Pancreas (tissue), 10 donors: ENCODE measurements at regions not wholly inside any gene's neighbourhood (a gene's known extent, or its start where the extent isn't known, plus 50 kb on each side); places are given as distances from the start of the nearest gene placed in this dataset.

Experiments used
- ATAC-seq, 4 donors: fragments of 200-7000 bp; cut with Tn5 transposase; one replicate each; pipeline versions ENCODE4 v1.8.0 to v1.9.1; 2020; ENCODE audit warnings: mild to moderate bottlenecking in 4 of 4, moderate library complexity in 4 of 4
- DNase-seq, 6 donors: peaks; one replicate each; pipeline ENCODE4 v3.0.0-alpha.2; 2020
- FAIRE-seq: peaks from 2 replicates; lab custom pipeline; 2012; peaks lifted over from hg19 to GRCh38; lab: Jason Lieb, UNC
- H3K27ac ChIP-seq, 4 donors: fragments of 200-600 bp; sonication (generic); 1 replicate in 3 of 4; 2 replicates in 1 of 4; pipeline versions ENCODE4 v1.5.0 to v1.8.0; 2020
- H3K27me3 ChIP-seq, 4 donors: fragments of 200-600 bp; one replicate each; pipeline ENCODE4 v1.8.0; 2021
- H3K36me3 ChIP-seq, 3 donors: fragments of 200-600 bp; sonication (generic) in 1 of 3; one replicate each; pipeline versions ENCODE4 v1.5.0 to v1.8.0; 2020 to 2021
- H3K4me1 ChIP-seq, 3 donors: fragments of 200-600 bp; one replicate each; pipeline ENCODE4 v1.8.0; 2021
- H3K4me3 ChIP-seq, 4 donors: fragments of 200-600 bp; sonication (generic) in 2 of 4; one replicate each; pipeline versions ENCODE4 v1.5.0 to v1.8.0; 2020 to 2021
- H3K9me3 ChIP-seq, 4 donors: fragments of 200-600 bp; one replicate each; pipeline ENCODE4 v1.8.0; 2021
- CTCF ChIP-seq, 4 donors: fragments of 200-600 bp; sonication (generic) in 3 of 4; IDR thresholded peaks; one replicate each; pipeline versions ENCODE4 v1.5.0 to v1.8.0; 2021; ENCODE audit warnings: antibody characterized with exemption in 4 of 4
- WGBS, 2 donors: extraction: QIAGEN DNeasy Blood & Tissue Kit; methylation state at CpG; one replicate each; pipeline ENCODE4 v1.1.7; 2013; 5-methylcytosine and 5-hydroxymethylcytosine counted together
- intact Hi-C, 3 donors: fragments of 100-400 bp; cut with DNase I; formaldehyde crosslinking; loops; one replicate each; pipeline versions ENCODE4 v1.11.1 to v1.14.2; 2022
- donor health status: healthy with polysubstance abuse.
- donor health status: DM: no; HTN: no; CAD: no; lungs with moderate emphysema.
- donor health status: DM: no; HTN: no; CAD: no.
- donor health status: control.
- donor health status: control.
- donor health status: Bipolar disorder and iron deficiency.
- donor health status: DM: yes; HTN: yes; CAD: no.
- donor health status: DM: no; HTN: no; CAD: no.
- donor health status: DM: no; HTN: no; CAD: no.
- donor health status: DM: yes; HTN: yes; CAD: no.

GRCh38 chr1:234973426-234974250, 155.0 kb downstream of the TOMM20 start:
- TF ChIP-seq CTCF (IDR thresholded peaks at IDR 0.05) = no peak
- intact Hi-C loops = loop anchor here in 1 of 3 donors (5.0 kb wide), 1 partner anchor 94 kb away; no protein-coding TSS in a partner anchor
- FAIRE-seq = no peak
- Histone ChIP-seq H3K36me3 (no peaks in the 10 kb centered on the region), H3K9me3 (no peaks in the 10 kb centered on the region), H3K27me3 (no peaks in the 10 kb centered on the region), H3K27ac (no peak overlapping the region), H3K4me3 (no peak overlapping the region), H3K4me1 (peaks cover 14 to 50% (median 42%) of the 10 kb centered on the region in 3 donors)
- 62 to 63% methylated on average over 10 of the region's 10 CpGs for WGBS, 2 donors
- ATAC-seq = no peak
- no peak for DNase-seq

- H3K27ac ChIP-seq = peak overlapping the region in 3 of 4 donors; percentile 18 to 87 (median 46)
- no peak for TF ChIP-seq CTCF (IDR thresholded peaks at IDR 0.05)
- intact Hi-C loops = loop anchor here in 1 of 3 donors (5.0 kb wide), 1 partner anchor 95 kb away; no protein-coding TSS in a partner anchor
- ATAC-seq (no peak), DNase-seq (no peak), FAIRE-seq (no peak)
- WGBS, 2 donors = 74 to 78% methylated on average over 19 of the region's 19 CpGs
- no peak overlapping the region for H3K4me3 ChIP-seq
- H3K4me1 ChIP-seq = peaks cover 14 to 43% (median 32%) of the 10 kb centered on the region in 3 donors
- H3K9me3 ChIP-seq = no peaks in the 10 kb centered on the region
- no peaks in the 10 kb centered on the region for H3K27me3 ChIP-seq
- H3K36me3 ChIP-seq = no peaks in the 10 kb centered on the region
These were observed 156.0 kb downstream of the TOMM20 start for GRCh38 chr1:234972411-234973191.

GRCh38 chr1:234971586-234972297, 156.9 kb downstream of the TOMM20 start:
- intact Hi-C loops = loop anchor here in 1 of 3 donors (5.0 kb wide), 1 partner anchor 96 kb away; no protein-coding TSS in a partner anchor
- WGBS, 2 donors = 39 to 40% methylated on average over 9 of the region's 9 CpGs
- no peak for FAIRE-seq

More at GRCh38 chr1:234971586-234972297, 156.9 kb downstream of the TOMM20 start:
- Histone ChIP-seq H3K27me3 (no peaks in the 10 kb centered on the region), H3K36me3 (no peaks in the 10 kb centered on the region), H3K9me3 (no peaks in the 10 kb centered on the region), H3K4me1 (peaks cover 14 to 41% (median 32%) of the 10 kb centered on the region in 3 donors), H3K27ac (peak overlapping the region; percentile 71 to 90 (median 86)), H3K4me3 (no peak overlapping the region)
- TF ChIP-seq CTCF (IDR thresholded peaks at IDR 0.05) = no peak
- DNase-seq (no peak), ATAC-seq (peak in 2 of 4 donors; percentile 3 to 13)
